ENCODE measurements at regions not wholly inside any gene's neighbourhood (a gene's known extent, or its start where the extent isn't known, plus 50 kb on each side); places are given as distances from the start of the nearest gene placed in this dataset.

GRCh38 chr3:135781026-135781815 lies 184.3 kb upstream of the PPP2R3A start:
- H3K36me3 ChIP-seq (ENCODE audit: low read depth) = no peaks in the 10 kb centered on the region
- no peak for ATAC-seq
- TF ChIP-seq CTCF (IDR thresholded peaks at IDR 0.05) = no peak
- H3K9me3 ChIP-seq = no peaks in the 10 kb centered on the region
- no peak overlapping the region for H3K4me3 ChIP-seq
- DNase-seq = no peak
- intact Hi-C loops (cut with DNase I, micrococcal nuclease) = no loop called here
- H3K4me1 ChIP-seq (ENCODE audit: low read depth) = no peaks in the 10 kb centered on the region

GRCh38 chr3:135784557-135784956 lies 181.0 kb upstream of the PPP2R3A start:
- H3K9me3 ChIP-seq = no peaks in the 10 kb centered on the region
- TF ChIP-seq CTCF (IDR thresholded peaks at IDR 0.05) = no peak
- ATAC-seq (peak; percentile 74), DNase-seq (no peak)
- intact Hi-C loops (cut with DNase I, micrococcal nuclease) = no loop called here
- no peaks in the 10 kb centered on the region for H3K36me3 ChIP-seq (ENCODE audit: low read depth)
- H3K4me1 ChIP-seq (ENCODE audit: low read depth) = no peaks in the 10 kb centered on the region
- no peak overlapping the region for H3K4me3 ChIP-seq

- H3K9me3 ChIP-seq = no peaks in the 10 kb centered on the region
- no peaks in the 10 kb centered on the region for H3K36me3 ChIP-seq (ENCODE audit: low read depth)
- no peak for TF ChIP-seq CTCF (IDR thresholded peaks at IDR 0.05)
- no peaks in the 10 kb centered on the region for H3K4me1 ChIP-seq (ENCODE audit: low read depth)
- ATAC-seq (no peak), DNase-seq (no peak)
- intact Hi-C loops (cut with DNase I, micrococcal nuclease) = no loop called here
- no peak overlapping the region for H3K4me3 ChIP-seq
Observed at GRCh38 chr3:135788146-135788545, 177.4 kb upstream of the PPP2R3A start.

DNA sequence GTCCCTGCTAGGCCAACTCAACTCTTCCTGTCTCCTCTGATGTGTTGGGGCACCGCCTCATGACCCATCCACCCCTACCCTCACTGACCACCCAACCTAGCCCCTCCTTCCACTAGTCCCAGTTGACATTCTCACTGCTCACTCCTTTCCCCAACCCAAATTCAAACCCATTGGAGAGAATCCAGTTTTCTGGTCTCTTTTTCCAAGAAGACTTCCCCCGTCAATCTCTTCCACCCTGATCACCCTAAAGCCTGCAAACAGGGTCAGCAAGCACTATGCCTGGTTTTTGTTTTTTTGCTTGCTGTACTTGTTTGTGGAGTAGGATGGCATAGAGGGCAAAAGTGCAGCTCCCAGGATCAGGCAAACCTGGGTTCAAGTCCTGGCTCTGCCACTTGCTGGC lies 176.6 kb upstream of the PPP2R3A start:
- TF ChIP-seq CTCF (IDR thresholded peaks at IDR 0.05) = no peak
- intact Hi-C loops (cut with DNase I, micrococcal nuclease) = no loop called here
- Histone ChIP-seq H3K36me3 (ENCODE audit: low read depth) (no peaks in the 10 kb centered on the region), H3K4me3 (no peak overlapping the region), H3K4me1 (ENCODE audit: low read depth) (no peaks in the 10 kb centered on the region), H3K9me3 (no peaks in the 10 kb centered on the region)
- ATAC-seq (no peak), DNase-seq (no peak)

DNA sequence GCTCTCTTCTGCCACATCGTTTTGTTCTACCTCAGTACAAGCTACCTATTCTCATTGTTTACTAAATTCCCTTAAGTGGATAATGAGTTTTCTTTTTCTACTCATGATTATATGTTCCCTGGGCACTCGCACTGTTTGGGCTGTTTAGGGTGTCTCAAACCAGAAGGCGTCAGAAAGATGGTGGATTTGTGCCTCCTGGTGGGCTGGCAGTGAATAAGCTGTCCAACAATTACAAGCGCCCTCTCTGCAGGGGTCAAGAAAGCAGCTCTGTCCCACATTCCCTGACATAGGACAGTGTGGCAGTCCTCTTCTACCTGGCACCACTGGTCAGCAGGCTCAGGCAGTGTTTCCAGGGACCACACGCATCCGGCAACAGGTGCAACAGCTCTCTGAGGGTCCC lies 173.4 kb upstream of the PPP2R3A start:
- Histone ChIP-seq H3K4me1 (ENCODE audit: low read depth) (no peaks in the 10 kb centered on the region), H3K4me3 (no peak overlapping the region), H3K9me3 (no peaks in the 10 kb centered on the region), H3K36me3 (ENCODE audit: low read depth) (no peaks in the 10 kb centered on the region)
- no peak for TF ChIP-seq CTCF (IDR thresholded peaks at IDR 0.05)
- DNase-seq = no peak
- intact Hi-C loops (cut with DNase I, micrococcal nuclease) = no loop called here
- no peak for ATAC-seq

All from mucosa of descending colon (tissue), 3 donors.